ENCODE measurements at regions not wholly inside any gene's neighbourhood (a gene's known extent, or its start where the extent isn't known, plus 50 kb on each side); places are given as distances from the start of the nearest gene placed in this dataset.

DNA sequence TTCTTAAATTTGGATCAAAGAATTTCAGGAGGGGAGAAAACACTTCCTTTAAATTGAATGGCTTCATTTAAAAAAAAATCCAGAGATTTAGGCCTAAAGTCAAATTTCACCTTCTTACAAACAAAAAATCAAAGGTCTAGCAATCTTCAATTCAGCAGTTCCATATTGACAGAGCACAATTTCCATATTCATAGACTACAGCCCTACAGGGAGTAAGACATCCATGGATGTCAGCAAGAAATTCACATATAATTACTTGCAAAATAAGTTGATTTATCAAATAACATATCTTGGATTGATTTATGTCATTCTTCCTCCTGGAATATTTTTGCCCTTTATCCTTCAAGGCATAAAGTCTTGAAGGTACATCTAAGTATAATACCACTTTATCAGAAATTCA lies 103.4 kb downstream of the CNTN3 start:
- DNase-seq, result no peak
- TF ChIP-seq, protein P1, sequence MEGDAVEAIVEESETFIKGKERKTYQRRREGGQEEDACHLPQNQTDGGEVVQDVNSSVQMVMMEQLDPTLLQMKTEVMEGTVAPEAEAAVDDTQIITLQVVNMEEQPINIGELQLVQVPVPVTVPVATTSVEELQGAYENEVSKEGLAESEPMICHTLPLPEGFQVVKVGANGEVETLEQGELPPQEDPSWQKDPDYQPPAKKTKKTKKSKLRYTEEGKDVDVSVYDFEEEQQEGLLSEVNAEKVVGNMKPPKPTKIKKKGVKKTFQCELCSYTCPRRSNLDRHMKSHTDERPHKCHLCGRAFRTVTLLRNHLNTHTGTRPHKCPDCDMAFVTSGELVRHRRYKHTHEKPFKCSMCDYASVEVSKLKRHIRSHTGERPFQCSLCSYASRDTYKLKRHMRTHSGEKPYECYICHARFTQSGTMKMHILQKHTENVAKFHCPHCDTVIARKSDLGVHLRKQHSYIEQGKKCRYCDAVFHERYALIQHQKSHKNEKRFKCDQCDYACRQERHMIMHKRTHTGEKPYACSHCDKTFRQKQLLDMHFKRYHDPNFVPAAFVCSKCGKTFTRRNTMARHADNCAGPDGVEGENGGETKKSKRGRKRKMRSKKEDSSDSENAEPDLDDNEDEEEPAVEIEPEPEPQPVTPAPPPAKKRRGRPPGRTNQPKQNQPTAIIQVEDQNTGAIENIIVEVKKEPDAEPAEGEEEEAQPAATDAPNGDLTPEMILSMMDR (IDR thresholded peaks at IDR 0.05; ENCODE audit: borderline replicate concordance), result no peak
- Histone ChIP-seq H3K4me1 (no peaks in the 10 kb centered on the region), H3K9me3 (replicated peaks) (no peaks in the 10 kb centered on the region), H3K36me3 (no peaks in the 10 kb centered on the region), H3K27me3 (ENCODE audit: low read depth) (no peaks in the 10 kb centered on the region), H3K4me3 (no peak overlapping the region), H3K27ac (replicated peaks) (no peak overlapping the region)
- intact Hi-C loops (cut with micrococcal nuclease), result no loop called here

DNA sequence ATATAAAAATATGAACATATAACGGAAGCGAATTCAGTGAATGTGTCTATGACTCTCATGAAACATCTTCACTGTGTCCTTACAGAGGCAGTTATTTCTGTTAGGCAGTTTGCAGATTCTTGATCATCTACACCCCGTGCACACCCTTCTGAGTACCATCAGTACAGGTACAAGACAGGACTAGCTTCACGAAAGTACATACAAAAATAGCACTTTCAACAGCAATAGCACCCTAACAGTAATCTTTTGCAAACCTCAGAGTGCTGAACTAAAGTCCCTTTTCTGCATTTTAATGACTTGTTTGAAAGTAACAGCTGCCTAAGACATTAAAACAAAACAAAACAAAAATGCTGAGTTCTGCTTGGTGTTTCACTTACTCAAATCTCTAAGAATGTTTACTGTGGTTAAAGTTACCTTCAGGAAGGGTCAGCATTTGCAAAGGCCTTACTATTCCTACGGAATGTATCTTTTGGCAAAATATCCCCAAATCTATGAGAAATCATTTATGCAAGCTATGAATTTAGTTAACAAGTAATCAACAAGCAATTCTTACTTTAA lies 104.1 kb downstream of the CNTN3 start:
- intact Hi-C loops (cut with micrococcal nuclease), result no loop called here
- H3K36me3 ChIP-seq, result no peaks in the 10 kb centered on the region

DNA sequence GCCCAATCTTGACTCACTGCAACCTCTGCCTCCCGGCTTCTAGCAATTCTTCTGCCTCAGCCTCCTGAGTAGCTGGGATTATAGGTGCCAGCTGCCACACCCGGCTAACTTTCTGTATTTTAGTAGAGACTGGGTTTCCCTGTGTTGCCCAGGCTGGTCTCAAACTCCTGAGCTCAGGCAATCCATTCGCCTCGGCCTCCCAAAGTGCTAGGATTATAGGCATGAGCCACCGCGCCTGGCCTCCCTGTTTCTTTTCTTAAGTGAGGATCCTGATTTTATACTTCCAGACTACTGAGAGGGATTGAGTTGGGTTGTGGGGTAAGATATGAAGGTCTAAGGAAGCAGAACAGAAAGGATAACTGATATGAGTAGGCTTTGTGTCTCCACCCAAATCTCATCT lies 106.8 kb downstream of the CNTN3 start:
- TF ChIP-seq, protein P1 (IDR thresholded peaks at IDR 0.05; ENCODE audit: borderline replicate concordance), result no peak
- Histone ChIP-seq H3K27me3 (ENCODE audit: low read depth) (no peaks in the 10 kb centered on the region), H3K4me1 (no peaks in the 10 kb centered on the region), H3K9me3 (replicated peaks) (no peaks in the 10 kb centered on the region), H3K27ac (replicated peaks) (no peak overlapping the region), H3K4me3 (no peak overlapping the region), H3K36me3 (no peaks in the 10 kb centered on the region)
- intact Hi-C loops (cut with micrococcal nuclease), result no loop called here
- DNase-seq, result no peak

More for the DNA sequence above, 104.1 kb downstream of the CNTN3 start:
- Histone ChIP-seq H3K9me3 (replicated peaks) (no peaks in the 10 kb centered on the region), H3K27ac (replicated peaks) (no peak overlapping the region), H3K4me1 (no peaks in the 10 kb centered on the region), H3K27me3 (ENCODE audit: low read depth) (no peaks in the 10 kb centered on the region), H3K4me3 (no peak overlapping the region)
- DNase-seq, result no peak
- TF ChIP-seq, protein P1 (IDR thresholded peaks at IDR 0.05; ENCODE audit: borderline replicate concordance), result no peak

DNA sequence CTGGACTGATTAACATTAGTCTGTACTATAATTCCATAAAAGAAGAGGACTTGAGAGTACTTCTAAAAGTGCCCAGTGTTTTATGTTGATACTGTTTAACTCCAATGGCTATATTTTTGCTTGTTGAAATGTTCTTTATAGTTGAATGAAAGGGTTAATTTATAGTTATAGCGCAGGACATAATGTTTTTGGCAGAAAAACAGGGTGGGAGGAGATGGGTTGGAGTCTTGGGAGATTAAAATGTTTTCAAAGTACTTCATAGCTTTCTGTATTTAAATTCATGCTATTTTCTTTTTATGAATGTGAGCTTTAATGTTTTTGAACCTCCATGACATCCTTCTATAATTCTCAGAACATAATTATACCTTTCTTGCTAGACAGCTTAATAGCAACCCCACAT lies 108.2 kb downstream of the CNTN3 start:
- H3K27ac ChIP-seq (replicated peaks), result no peak overlapping the region
- intact Hi-C loops (cut with micrococcal nuclease), result no loop called here
- H3K27me3 ChIP-seq (ENCODE audit: low read depth), result no peaks in the 10 kb centered on the region
- H3K36me3 ChIP-seq, result no peaks in the 10 kb centered on the region
- H3K9me3 ChIP-seq (replicated peaks), result no peaks in the 10 kb centered on the region
- TF ChIP-seq, protein P1 (IDR thresholded peaks at IDR 0.05; ENCODE audit: borderline replicate concordance), result no peak
- H3K4me3 ChIP-seq, result no peak overlapping the region
- no peak for DNase-seq
- no peaks in the 10 kb centered on the region for H3K4me1 ChIP-seq

DNA sequence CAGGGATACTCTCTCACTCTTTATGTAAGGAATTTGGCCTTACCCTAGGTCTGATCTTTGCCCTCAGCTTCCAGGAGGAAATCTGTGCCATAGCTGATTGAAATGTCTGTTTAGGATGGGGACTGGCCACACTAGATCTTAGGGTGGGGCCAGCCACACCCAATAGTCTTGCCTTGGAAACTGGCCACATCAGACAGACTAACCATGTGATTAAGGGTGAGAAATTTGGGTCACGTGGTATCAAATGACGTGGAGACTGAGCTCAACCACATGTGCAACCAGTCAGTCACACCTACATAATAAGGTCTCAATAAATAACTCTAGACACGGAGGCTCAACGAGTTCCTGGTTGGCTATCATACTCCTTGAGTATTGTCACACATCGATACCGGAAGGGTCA lies 113.5 kb downstream of the CNTN3 start:
- no peak for DNase-seq
- no peak overlapping the region for H3K27ac ChIP-seq (replicated peaks)
- TF ChIP-seq, protein P1 (IDR thresholded peaks at IDR 0.05; ENCODE audit: borderline replicate concordance), result no peak
- no peaks in the 10 kb centered on the region for H3K36me3 ChIP-seq
- no peaks in the 10 kb centered on the region for H3K9me3 ChIP-seq (replicated peaks)
- intact Hi-C loops (cut with micrococcal nuclease), result no loop called here
- no peaks in the 10 kb centered on the region for H3K4me1 ChIP-seq
- no peak overlapping the region for H3K4me3 ChIP-seq
- H3K27me3 ChIP-seq (ENCODE audit: low read depth), result no peaks in the 10 kb centered on the region

All from left ventricle myocardium inferior (tissue), 1 donor.